Sigmoid colon (tissue), 4 donors: ENCODE measurements at regions not wholly inside any gene's neighbourhood (a gene's known extent, or its start where the extent isn't known, plus 50 kb on each side); places are given as distances from the start of the nearest gene placed in this dataset.

Experiments
- EP300 ChIP-seq, 4 donors: sonication (generic); formaldehyde crosslinking; IDR thresholded peaks; one replicate each; pipeline ENCODE4 v1.6.1; 2017; ENCODE audit warnings: antibody characterized with exemption in 4 of 4
- POLR2A ChIP-seq, 2 donors: fragments of 450-650 bp; IDR thresholded peaks; one replicate each; pipeline ENCODE4 v1.6.1; 2016; ENCODE audit warnings: antibody characterized with exemption in 2 of 2, mild to moderate bottlenecking in 2 of 2, moderate library complexity in 2 of 2
- POLR2AphosphoS5 ChIP-seq, 4 donors: sonication (generic); formaldehyde crosslinking; IDR thresholded peaks; one replicate each; pipeline ENCODE4 v1.6.1; 2017; ENCODE audit warnings: antibody characterized with exemption in 4 of 4
- TF ChIP-seq, protein P1 (sequence below), 4 experiments: fragments of 450-650 bp in 3 of 4; fragments of 200-600 bp in 1 of 4; IDR thresholded peaks; one replicate each; pipeline ENCODE4 v1.5.1; 2016 to 2019; ENCODE audit warnings: antibody characterized with exemption in 4 of 4, mild to moderate bottlenecking in 3 of 4, moderate library complexity in 2 of 4

DNA sequence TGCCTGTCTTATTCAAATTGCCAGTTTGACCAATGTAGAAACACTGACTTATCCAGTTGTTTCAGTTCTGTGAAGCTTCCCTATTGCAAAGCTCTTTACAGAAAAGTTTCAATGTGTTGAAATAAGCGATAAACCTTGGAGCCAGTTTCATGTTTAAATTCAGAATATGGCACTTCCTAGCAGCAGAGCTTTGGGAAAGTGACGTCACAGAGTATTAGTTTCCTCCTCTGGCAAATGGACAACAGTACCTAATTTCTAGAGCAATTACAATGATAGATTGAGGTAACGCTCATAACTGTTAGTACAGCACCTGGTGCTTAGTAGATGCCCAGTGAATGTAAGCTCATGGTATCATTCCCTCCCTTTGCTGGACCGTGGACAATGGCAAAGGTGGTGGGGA lies 527.5 kb upstream of the DAB1 start:
- TF ChIP-seq, protein P1, sequence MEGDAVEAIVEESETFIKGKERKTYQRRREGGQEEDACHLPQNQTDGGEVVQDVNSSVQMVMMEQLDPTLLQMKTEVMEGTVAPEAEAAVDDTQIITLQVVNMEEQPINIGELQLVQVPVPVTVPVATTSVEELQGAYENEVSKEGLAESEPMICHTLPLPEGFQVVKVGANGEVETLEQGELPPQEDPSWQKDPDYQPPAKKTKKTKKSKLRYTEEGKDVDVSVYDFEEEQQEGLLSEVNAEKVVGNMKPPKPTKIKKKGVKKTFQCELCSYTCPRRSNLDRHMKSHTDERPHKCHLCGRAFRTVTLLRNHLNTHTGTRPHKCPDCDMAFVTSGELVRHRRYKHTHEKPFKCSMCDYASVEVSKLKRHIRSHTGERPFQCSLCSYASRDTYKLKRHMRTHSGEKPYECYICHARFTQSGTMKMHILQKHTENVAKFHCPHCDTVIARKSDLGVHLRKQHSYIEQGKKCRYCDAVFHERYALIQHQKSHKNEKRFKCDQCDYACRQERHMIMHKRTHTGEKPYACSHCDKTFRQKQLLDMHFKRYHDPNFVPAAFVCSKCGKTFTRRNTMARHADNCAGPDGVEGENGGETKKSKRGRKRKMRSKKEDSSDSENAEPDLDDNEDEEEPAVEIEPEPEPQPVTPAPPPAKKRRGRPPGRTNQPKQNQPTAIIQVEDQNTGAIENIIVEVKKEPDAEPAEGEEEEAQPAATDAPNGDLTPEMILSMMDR (IDR thresholded peaks at IDR 0.05): no peak
- TF ChIP-seq POLR2AphosphoS5 (IDR thresholded peaks at IDR 0.05): no peak
- no peak for TF ChIP-seq POLR2A (IDR thresholded peaks at IDR 0.05)
- TF ChIP-seq EP300 (IDR thresholded peaks at IDR 0.05): no peak
